ENCODE measurements at regions not wholly inside any gene's neighbourhood (a gene's known extent, or its start where the extent isn't known, plus 50 kb on each side); places are given as distances from the start of the nearest gene placed in this dataset. TPM values are rescaled to one million over a fixed set of nuclear protein-coding genes. Genes with fewer than 3 reads are reported as not detected.
A peak's percentile ranks its signal among the peaks of the same experiment; 100 is the strongest.

- no peak for DNase-seq
- H3K4me3 ChIP-seq = no peak overlapping the region
- no peaks in the 10 kb centered on the region for H3K9me3 ChIP-seq
- no peak for TF ChIP-seq POLR2A (IDR thresholded peaks at IDR 0.05)
- TF ChIP-seq, protein P1, sequence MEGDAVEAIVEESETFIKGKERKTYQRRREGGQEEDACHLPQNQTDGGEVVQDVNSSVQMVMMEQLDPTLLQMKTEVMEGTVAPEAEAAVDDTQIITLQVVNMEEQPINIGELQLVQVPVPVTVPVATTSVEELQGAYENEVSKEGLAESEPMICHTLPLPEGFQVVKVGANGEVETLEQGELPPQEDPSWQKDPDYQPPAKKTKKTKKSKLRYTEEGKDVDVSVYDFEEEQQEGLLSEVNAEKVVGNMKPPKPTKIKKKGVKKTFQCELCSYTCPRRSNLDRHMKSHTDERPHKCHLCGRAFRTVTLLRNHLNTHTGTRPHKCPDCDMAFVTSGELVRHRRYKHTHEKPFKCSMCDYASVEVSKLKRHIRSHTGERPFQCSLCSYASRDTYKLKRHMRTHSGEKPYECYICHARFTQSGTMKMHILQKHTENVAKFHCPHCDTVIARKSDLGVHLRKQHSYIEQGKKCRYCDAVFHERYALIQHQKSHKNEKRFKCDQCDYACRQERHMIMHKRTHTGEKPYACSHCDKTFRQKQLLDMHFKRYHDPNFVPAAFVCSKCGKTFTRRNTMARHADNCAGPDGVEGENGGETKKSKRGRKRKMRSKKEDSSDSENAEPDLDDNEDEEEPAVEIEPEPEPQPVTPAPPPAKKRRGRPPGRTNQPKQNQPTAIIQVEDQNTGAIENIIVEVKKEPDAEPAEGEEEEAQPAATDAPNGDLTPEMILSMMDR (IDR thresholded peaks at IDR 0.05) = no peak
- intact Hi-C loops (cut with DNase I; ENCODE audit: low total_unique reads) = no loop called here
- H3K4me1 ChIP-seq = no peaks in the 10 kb centered on the region
- H3K36me3 ChIP-seq = no peaks in the 10 kb centered on the region
- no peaks in the 10 kb centered on the region for H3K27me3 ChIP-seq
- H3K27ac ChIP-seq = no peak overlapping the region
These were observed 58.2 kb upstream of the DIPK2B start for GRCh38 chrX:45258731-45259402.

MicroRNAs in the stretch of these regions (microRNA counts, 767-probe panel; counts per million panel counts)
- microRNA hsa-miR-221-3p (4,996 to 6,561 counts per million in 2 donors), microRNA hsa-miR-222-3p (6,338 to 8,234 counts per million in 2 donors)

Small RNAs in the stretch of these regions (microRNA-seq; reads per million reads assigned to microRNA genes)
- gene MIR221 (ENCODE audit: borderline microRNAs expressed, borderline replicate concordance) = 7,985 reads per million, percentile 91 among the genes with 10 or more reads in this experiment
- 2,658 reads per million, percentile 86 among the genes with 10 or more reads in this experiment for gene MIR222 (ENCODE audit: borderline microRNAs expressed, borderline replicate concordance)

Small RNAs in the stretch of these regions (small RNA-seq; reads per million reads assigned to genes)
- gene MIR221 (26.7 reads per million, percentile 92 among the genes with 10 or more reads in this experiment), gene MIR222 (124 reads per million, percentile 94 among the genes with 10 or more reads in this experiment), gene RF00017 (not detected), gene RF00591 (not detected)
